HFF-Myc (cell line): ENCODE measurements at regions not wholly inside any gene's neighbourhood (a gene's known extent, or its start where the extent isn't known, plus 50 kb on each side); places are given as distances from the start of the nearest gene placed in this dataset.

Experiments used
- DNase-seq: peaks from one replicate; pipeline ENCODE4 v3.0.0-alpha.2; 2011; ENCODE audit warnings: low read depth; ENCODE audit errors: extremely low read depth
- H3K4me3 ChIP-seq: replicated peaks from 2 replicates; pipeline ENCODE4 v1.5.1; 2011; ENCODE audit warnings: low read depth, mild to moderate bottlenecking, control low read depth, low read length
- TF ChIP-seq, protein P1 (sequence below): IDR thresholded peaks from 2 replicates; pipeline ENCODE4 v1.5.1; 2012; ENCODE audit warnings: mild to moderate bottlenecking, low read depth, low read length, control low read depth; ENCODE audit errors: missing control alignments

GRCh38 chr7:131071786-131072504, 255.7 kb upstream of the MKLN1 start:
- DNase-seq = no peak
- no peak overlapping the region for H3K4me3 ChIP-seq
- TF ChIP-seq, protein P1, sequence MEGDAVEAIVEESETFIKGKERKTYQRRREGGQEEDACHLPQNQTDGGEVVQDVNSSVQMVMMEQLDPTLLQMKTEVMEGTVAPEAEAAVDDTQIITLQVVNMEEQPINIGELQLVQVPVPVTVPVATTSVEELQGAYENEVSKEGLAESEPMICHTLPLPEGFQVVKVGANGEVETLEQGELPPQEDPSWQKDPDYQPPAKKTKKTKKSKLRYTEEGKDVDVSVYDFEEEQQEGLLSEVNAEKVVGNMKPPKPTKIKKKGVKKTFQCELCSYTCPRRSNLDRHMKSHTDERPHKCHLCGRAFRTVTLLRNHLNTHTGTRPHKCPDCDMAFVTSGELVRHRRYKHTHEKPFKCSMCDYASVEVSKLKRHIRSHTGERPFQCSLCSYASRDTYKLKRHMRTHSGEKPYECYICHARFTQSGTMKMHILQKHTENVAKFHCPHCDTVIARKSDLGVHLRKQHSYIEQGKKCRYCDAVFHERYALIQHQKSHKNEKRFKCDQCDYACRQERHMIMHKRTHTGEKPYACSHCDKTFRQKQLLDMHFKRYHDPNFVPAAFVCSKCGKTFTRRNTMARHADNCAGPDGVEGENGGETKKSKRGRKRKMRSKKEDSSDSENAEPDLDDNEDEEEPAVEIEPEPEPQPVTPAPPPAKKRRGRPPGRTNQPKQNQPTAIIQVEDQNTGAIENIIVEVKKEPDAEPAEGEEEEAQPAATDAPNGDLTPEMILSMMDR = peak; percentile 5

DNA sequence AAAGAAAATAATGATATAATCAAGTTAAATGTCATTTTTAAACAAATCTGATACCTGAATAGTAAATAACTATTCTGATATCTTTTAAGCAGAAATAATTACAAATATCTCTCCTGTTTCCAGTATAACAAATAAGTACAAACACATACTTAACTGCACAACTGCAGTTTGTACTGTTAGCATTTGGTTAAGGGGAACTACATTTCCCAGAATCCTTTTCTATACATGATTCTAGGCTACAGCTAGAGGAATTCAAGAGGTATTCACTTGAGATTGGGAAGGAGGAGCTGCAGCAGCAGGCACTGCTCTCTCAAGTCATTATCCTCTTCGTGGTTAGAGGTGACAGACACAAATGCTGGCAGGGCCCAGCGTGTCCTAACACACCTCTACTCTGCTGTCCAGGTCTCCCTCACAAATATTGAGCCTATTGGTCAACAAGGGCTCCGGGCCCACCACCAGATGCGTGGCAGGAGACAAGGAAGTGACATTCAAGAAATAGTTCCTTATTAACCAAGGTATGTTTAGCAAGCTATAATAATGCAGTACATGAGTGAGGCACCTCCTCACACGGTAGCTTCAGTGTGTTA, 255.1 kb upstream of the MKLN1 start:
- TF ChIP-seq, protein P1 = no peak
- H3K4me3 ChIP-seq = no peak overlapping the region
- no peak for DNase-seq

DNA sequence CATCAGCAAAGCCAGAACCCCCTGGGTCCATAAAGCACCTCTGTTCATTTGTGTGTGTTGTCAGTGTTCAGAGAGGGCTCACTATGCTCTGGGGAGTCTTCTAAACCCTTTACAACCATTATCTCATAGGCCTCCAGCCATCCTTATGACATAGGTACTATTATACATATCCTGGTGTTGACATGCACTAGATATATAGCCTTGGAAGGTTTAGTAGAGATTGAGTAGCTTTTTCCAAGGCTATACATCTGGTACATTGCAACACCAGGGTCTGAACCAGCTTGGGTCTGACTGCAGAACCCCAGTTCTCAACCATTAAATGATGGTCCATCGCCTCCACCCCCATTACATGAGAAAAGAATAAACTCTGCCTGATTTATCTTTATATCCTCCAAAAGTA, 253.6 kb upstream of the MKLN1 start:
- no peak overlapping the region for H3K4me3 ChIP-seq
- DNase-seq = no peak
- TF ChIP-seq, protein P1 = no peak

DNA sequence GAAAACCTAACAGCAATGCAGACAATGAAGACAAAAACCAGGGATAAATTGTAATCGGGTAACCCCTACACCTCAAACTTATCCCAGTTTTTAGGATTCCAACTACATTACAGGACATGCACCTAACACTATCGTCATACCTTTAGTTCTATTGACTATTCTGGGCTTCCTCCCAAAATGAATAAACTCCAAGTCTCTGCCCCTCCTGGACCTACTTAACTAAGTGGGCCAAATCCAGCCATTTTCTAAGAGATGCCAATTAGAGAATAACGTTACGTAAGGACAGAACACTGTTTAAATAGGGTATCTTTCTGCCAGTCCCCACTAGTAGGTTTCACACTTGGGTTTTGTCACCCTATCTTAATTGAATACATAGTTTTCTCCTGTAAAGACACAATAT, 253.1 kb upstream of the MKLN1 start:
- TF ChIP-seq, protein P1 = no peak
- DNase-seq = no peak
- no peak overlapping the region for H3K4me3 ChIP-seq

- no peak for DNase-seq
- H3K4me3 ChIP-seq = no peak overlapping the region
- TF ChIP-seq, protein P1 = no peak
Measured at GRCh38 chr7:131075406-131075805, 252.3 kb upstream of the MKLN1 start.

GRCh38 chr7:131076032-131076431, 251.6 kb upstream of the MKLN1 start:
- DNase-seq = no peak
- TF ChIP-seq, protein P1 = no peak
- no peak overlapping the region for H3K4me3 ChIP-seq
